22Rv1 (cell line): ENCODE measurements at regions not wholly inside any gene's neighbourhood (a gene's known extent, or its start where the extent isn't known, plus 50 kb on each side); places are given as distances from the start of the nearest gene placed in this dataset.

ENCODE experiments used
- H3K27ac ChIP-seq: fragments of 450-650 bp; 2 replicates; pipeline ENCODE4 v1.5.1; 2017
- CTCF ChIP-seq: fragments of 450-650 bp; IDR thresholded peaks from 2 replicates; pipeline ENCODE4 v1.5.1; 2017; ENCODE audit warnings: mild to moderate bottlenecking
- ZFX ChIP-seq: fragments of 450-650 bp; IDR thresholded peaks from 2 replicates; pipeline ENCODE4 v1.6.1; 2017; ENCODE audit warnings: antibody characterized with exemption, borderline replicate concordance

GRCh38 chr16:73371584-73372319 is 323.8 kb upstream of the ZFHX3 start:
- TF ChIP-seq ZFX = no peak
- TF ChIP-seq CTCF = no peak
- no peak overlapping the region for H3K27ac ChIP-seq

GRCh38 chr16:73369851-73370250 is 321.9 kb upstream of the ZFHX3 start:
- H3K27ac ChIP-seq = no peak overlapping the region

GRCh38 chr16:73368715-73369114 is 320.8 kb upstream of the ZFHX3 start:
- TF ChIP-seq ZFX (no peak), CTCF (no peak)
- no peak overlapping the region for H3K27ac ChIP-seq

More at GRCh38 chr16:73369851-73370250, 321.9 kb upstream of the ZFHX3 start:
- TF ChIP-seq CTCF (no peak), ZFX (no peak)

GRCh38 chr16:73365016-73365551 is 317.2 kb upstream of the ZFHX3 start:
- TF ChIP-seq ZFX = no peak
- TF ChIP-seq CTCF = no peak
- H3K27ac ChIP-seq = no peak overlapping the region

DNA sequence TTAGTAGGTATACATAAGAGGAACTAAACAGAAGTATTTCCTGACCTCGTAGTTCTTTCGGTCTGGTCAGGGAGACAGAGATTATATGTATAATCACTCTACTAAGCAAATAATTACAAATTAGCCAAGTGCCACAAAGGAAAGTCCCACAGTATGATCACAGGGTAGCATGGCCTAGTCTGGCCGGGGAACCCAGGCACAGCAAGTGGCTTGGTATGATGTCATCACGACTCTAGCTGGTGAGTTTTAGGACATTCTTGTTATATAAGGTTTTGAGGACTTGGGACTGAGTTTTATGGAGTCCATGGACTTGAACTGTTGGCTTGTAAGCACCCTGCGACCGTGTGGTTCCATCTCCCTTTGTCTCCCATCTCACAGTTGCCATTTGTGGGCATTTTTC is 316.5 kb upstream of the ZFHX3 start:
- H3K27ac ChIP-seq = no peak overlapping the region
- TF ChIP-seq ZFX (no peak), CTCF (no peak)

DNA sequence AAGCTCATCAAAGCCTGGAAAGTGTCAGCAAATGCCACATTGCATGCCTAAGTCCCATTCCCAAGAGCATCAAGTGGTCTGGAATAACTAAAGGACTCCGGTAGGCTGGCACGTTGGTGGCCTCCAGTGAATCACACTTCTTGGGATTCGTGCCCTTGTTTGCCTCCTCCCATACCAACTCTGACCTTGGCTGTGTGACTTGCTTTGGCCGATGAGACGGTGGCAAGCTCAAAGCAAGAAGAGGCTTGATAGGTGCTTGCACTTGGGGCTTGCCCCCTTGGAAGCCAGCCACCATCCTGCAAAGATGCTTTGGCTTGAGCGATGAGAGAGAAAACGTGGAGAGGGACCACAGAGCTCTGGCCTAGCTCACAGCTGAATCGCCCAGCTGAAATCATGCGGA is 313.1 kb upstream of the ZFHX3 start:
- no peak overlapping the region for H3K27ac ChIP-seq
- TF ChIP-seq ZFX (no peak), CTCF (no peak)

GRCh38 chr16:73356401-73357079 is 308.6 kb upstream of the ZFHX3 start:
- TF ChIP-seq ZFX = no peak
- no peak overlapping the region for H3K27ac ChIP-seq
